ENCODE measurements at regions not wholly inside any gene's neighbourhood (a gene's known extent, or its start where the extent isn't known, plus 50 kb on each side); places are given as distances from the start of the nearest gene placed in this dataset.

DNA sequence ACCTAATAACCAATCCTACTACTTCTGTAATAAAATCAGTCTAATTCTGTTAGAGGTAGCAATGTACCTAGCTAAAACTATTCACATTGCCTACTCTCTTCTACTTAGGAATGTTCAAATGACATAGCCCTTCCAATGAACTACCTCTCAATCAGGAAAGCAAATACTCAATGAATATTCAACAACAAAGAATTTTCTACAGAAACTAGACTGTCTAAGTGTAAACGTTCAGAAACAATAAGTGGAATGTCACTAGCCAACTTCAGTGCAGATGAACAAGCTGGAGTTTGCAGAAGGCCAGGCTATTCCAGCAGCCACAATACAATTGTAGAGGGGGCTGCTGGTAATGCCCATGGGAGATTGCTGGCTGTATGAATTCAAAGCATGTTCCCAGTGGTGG, 743.2 kb upstream of the CDH10 start:
- TF ChIP-seq POLR2AphosphoS5 (IDR thresholded peaks at IDR 0.05; ENCODE audit: borderline replicate concordance, low read depth, low read length), result no peak
- no peak for TF ChIP-seq FOXP2 (optimal IDR thresholded peaks at IDR 0.05; ENCODE audit: control extremely low read depth, extremely low read length, insufficient read depth)

Data from SK-N-MC (cell line).